NCI-H748 (cell line): ENCODE measurements at regions not wholly inside any gene's neighbourhood (a gene's known extent, or its start where the extent isn't known, plus 50 kb on each side); places are given as distances from the start of the nearest gene placed in this dataset.

ENCODE experiments used
- DNase-seq: peaks from one replicate; lab custom pipeline; 2025; ENCODE audit not compliant: unreplicated experiment; lab: John Stamatoyannopoulos, UW

GRCh38 chr13:27014406-27015359 lies 156.9 kb downstream of the USP12 start:
- no peak for DNase-seq

DNA sequence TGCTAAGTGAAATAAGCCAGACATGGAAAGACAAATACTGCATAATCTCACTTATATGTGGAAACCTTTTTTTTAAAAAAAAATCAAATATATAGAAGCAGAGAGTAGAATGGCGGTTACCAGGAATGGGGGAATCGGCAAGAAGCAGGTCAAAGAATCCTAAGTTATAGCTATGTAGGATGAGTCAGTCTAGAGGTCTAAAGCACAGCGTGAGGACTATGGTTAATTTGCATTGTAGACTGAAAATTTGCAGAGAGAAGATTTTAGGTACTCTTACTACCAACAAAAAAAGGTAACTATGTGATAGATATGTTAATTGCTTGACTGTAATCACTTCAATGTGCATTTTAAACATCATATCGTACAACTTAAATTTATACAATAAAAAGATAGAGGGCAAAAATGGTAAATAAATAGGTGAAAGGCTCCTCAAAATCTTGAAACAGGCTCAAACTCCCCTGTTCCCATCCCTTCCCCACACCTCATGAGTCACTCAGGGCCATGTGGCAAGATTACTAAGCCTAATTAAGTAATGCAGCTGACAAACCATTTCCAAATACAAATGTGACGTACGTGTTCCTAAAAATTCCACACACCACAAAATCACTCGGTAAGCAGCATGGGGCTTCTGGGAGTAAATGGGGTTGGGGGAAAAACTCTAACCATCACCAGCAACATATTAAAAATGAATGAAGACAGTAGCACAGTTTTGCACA lies 159.0 kb downstream of the USP12 start:
- DNase-seq, result no peak

DNA sequence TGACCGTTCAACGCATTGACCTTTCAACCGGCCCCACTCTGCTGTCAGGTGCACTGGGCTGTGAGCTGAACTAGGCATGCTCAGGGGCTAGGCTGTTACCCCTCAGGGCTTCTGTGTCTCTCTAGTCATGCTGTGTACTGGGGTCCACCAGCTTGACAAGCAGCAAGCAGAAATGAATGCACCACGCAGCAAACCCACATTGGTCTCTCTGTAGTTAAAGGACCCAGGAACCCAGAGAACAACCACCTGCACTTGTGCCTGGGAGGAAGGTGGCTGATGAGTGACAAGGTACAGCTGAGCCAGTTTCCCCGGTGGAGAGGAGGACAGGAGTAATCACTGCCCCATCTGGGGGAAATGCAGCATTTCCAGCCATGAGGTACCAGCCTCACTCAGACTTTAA lies 159.9 kb downstream of the USP12 start:
- no peak for DNase-seq

GRCh38 chr13:27008733-27009132 lies 162.9 kb downstream of the USP12 start:
- DNase-seq, result no peak

DNA sequence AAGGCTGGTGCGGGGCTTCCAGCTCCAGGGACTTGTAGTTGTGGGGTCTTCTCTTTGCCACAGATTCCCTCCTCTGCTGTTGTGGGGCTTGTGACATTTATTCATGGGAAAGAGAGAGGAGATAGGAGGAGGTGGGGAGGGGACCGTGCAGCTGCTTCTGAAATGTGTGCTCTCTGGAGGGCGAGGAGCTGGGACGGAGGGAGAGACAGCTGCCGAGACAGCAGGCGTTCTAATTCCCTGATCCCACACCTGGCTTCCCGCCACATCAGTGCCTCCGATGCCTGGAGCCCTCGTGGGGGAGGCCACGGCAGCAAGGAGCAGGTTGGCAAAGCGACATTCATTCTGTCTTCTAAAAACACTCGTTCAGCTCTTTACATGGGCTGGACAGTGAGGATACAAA lies 164.4 kb downstream of the USP12 start:
- DNase-seq, result peak; percentile 99

GRCh38 chr13:27006519-27007161 lies 165.0 kb downstream of the USP12 start:
- peak; percentile 100 for DNase-seq

DNA sequence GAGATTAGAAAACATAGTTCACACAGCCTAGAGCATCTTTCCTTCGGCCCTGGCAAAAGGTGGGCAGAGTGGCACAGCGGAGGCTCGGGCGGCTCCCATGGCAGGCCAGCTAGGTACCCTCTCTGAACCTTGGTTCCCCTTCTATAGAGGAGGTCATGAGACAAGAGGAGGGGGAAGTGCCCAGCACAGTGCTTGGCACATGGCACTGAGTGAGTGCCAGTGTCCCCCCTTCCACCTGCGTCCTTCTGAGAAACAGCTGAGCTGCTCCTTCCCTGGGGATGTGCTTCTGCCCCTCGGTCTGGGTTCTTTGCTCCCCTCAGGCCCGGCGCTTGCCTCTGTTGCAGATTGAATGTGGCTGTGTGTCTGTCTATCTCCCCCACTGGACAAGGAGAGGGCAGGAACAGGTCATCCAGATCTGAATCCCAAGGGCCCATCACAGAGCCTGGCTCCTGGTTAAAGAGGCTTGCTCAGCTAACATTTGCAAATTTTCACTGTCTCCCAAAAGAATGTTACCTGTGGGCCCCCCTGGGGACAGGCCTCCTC lies 165.6 kb downstream of the USP12 start:
- DNase-seq, result peak; percentile 86

DNA sequence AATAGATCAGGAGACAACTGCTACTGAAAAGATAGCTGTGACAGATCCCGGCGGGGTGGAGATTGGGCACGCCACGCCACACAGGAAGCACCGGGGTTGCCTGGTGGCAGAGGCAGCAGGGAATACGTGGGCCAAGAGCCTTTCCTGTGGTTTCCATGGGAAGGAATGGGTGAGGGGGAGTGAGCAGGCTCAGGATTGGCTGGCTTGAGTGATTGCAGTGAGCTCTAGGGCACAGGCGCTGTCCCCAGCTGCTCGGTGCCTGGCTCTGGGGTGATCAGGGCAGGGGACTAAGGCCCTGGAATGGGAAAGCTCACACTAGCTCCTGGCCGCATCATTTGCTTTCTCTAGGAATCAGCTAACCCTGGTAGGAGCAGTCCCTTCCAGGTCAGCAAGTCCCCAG lies 166.1 kb downstream of the USP12 start:
- peak; percentile 60 for DNase-seq

DNA sequence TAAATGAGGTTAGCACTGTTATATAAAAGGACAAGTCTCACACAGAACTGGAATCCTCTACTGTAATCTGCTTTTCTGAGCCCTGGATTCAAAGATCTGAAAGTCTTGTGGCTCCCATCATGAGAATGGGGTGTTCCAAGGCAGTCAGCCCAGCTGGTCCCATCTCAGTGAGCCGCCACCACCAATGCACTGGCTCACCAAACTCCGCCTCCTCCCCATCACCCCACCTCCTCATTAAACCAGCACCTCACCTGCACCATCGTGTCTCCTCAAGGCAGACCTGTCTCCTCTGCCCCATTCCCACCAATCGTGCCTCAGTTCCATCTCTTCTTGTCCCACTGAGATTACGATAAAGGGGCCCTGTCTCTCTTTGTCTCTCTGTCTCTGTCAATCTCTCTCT lies 166.7 kb downstream of the USP12 start:
- DNase-seq, result no peak

DNA sequence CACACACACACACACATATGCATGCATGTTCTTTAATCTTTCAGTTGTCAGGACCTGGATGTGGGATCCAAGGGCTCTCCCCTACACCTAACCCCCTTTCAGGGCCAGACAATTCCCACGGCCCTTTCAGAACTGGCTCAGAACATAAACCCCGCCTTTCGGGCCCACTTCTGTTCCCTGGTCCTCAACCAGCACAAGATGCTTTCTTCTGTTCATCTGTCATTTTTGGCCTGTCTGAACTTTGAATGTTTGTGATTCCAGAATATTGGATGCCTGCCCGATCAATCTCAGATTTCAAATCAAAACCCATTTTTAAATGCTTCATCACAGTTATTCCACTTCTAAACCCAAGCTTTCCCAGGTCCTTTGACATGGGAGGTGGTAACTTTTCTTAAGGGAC lies 167.3 kb downstream of the USP12 start:
- DNase-seq, result no peak

DNA sequence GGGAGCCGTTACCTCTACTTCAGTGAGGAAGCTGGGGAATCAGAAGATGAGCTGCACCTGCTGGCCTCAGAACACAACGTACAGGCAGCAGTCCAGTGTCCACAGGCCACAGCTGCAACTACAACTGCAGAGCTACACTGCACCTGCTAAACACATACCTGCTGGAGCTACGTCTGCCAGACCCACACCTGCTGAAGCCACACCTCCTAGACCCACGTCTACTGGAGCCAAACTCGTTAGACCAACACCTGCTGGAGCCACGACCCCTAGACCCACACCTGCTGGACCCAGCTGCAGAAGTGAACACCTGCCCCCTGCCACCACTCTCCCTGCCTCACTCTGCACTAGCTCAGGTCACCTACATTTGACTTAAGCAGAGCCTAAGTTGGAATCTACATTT lies 169.9 kb downstream of the USP12 start:
- peak; percentile 100 for DNase-seq

DNA sequence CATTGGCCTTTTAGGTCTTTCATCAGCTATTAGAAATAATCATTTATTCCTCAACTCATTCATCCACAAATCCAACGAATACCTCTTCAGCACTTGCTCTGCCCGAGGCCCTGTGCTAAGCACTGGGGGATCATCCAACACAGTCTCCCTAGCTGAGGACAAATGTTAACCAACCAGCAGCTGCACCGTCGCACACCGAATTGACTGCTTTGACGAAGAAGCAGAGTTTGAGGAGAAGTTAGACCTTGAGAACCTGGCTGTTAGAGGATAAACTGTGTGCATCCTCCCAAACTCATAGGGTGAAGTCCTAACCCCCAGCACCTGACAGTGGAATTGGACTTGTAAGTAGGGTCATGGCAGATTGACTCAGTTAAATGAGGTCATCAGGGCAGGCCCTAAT lies 170.9 kb downstream of the USP12 start:
- no peak for DNase-seq

DNA sequence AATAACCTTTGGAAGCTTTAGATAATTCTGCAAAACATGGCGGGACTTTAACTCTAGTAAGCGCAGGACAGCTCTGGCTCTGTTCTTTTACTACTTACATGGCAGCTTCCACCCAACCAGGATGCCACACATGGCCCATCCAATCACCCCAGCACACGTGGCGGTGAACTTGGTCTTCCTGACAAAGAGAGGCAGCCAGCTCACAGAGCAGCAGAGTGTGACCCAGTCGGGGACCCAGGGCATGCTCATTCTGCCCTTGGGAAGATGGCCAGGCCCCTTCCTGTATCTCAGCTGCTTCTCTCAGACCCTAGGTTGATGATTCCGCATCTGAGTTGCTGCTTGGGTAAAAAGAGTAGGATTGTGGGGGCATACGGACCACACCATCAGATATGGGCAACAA lies 172.1 kb downstream of the USP12 start:
- DNase-seq, result no peak

DNA sequence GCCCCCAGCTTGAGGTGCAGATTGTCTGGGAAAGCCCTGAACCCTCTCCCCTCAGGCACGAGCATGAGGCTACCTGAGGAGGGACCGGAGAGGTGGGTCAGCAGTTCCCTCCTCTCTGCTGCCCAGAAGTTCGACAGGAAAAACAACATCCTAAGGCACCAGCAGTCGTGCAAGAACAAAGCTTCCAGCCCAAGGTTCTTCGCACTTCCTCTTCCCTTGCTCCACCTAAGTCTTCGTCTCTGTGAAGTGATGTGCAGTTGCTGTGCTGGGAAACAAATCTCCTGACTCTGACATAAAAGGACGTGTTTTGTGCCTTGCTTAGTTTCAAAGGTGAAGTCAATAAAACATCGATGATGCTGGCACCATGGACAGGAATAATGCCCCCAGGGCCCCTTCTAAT lies 173.3 kb downstream of the USP12 start:
- no peak for DNase-seq

DNA sequence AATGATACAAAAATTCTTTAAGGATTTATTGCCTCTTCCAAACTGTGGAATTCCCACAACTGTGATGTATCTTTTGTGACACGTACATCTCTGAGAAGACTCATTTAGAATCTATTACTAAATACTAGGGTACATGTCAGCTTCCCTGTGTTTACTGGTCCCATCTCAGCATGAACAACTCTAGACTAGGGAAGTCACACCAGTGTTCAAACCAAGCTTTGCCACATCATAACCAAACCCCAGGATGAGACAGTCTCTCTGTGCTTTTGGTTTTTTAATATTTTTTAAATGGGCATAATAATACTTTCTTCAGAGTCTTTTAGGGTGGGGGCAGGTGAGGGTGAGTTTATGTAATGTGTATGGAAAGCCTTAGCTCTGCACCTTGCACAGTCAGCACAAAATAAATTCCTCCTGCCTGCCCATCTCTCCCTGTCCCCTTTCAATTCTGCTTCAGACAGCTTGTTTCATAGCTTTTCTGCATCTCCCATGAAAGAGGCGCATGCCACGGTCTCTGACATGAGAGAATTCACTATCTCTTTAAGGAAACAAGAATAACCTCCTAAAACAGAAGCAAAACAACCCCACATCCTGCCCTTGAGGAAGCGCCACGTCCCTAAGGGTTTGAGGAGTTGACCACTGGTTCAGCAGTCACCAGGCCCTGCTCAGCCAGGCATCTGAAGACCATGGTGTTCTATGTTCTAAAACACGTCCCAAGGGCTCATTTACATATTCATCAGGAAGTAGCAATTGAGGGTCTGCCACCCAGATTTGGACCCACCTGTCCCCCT lies 174.5 kb downstream of the USP12 start:
- DNase-seq, result no peak

DNA sequence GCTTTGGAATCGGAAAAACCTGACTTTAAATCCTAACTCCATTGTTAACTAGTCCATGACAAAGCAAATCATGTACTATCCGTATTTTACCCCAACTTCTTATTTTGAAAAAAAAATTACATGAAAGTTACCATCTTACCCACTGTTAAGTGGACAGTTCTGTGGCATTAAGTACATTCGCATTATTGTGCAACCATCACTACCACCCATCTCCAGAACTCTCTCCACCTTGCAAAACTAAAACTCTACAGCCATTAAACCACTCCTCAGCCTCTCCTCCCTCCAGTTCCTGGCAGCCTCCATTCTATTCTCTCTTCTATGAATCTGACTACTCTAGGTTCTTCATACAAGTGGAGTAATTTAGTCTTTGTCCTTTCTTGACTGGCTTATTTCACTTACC lies 176.5 kb downstream of the USP12 start:
- no peak for DNase-seq

DNA sequence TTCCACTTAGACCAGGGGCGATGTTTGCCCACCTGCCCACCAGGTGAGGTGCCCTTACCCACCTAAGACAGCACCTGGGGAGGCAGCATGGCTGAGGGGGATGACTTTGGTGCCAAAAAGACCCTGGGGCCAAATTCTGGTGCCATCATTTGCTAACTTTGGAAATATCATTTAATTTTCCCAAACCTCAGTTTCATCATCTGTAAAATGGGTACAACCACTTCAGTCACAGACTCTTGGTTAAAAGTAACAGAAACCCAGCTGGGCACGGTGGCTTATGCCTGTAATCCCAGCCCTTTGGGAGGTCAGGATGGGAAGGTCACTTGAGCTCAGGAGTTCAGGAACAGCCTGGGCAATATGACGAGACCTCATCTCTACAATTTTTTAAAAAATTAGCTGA lies 177.8 kb downstream of the USP12 start:
- DNase-seq, result no peak

DNA sequence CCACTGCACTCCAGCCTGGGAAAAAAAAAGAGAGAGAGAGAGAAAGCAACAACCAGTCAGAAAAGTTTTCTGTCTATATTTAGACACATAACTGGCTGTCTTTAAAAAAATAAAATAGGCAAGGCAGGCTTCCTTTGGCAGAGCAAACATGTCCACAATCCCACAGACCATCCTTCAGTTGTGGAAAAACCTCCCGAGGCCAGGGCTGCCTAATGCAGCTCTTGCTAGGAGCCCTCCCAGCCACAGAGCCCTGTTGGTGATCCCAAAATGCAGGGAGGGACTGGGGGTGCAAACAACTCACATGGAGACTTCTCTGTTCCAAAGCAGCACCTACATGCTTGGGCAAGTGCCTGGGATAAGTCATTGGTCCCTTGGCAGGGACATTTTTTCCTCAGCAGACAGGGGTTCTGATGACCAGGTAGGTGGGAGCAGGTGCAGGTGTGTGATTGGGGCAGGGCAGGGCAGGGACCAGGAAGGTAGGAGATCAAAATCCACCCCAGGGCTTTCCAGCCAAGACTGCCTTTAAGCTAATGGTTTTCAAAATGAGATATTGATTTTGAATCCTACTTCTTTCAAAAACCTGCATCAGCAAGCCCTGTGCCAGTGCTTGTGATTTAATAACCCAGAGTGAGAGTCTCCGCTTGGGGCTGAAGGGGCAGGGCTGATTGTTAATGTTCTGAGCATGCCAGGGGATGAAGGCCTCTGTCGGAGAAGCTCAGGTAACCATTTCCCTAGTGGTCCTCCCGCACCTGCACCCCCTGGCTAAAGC lies 178.5 kb downstream of the USP12 start:
- no peak for DNase-seq

- DNase-seq, result no peak
These were observed 180.0 kb downstream of the USP12 start for GRCh38 chr13:26991508-26992181.
